HCEC 1CT (cell line): ENCODE measurements at regions not wholly inside any gene's neighbourhood (a gene's known extent, or its start where the extent isn't known, plus 50 kb on each side); places are given as distances from the start of the nearest gene placed in this dataset.

Experiments
- DNase-seq: peaks from one replicate; pipeline ENCODE4 v3.0.0-alpha.2; 2017

- DNase-seq = no peak
Measured at GRCh38 chr17:45688353-45688752, 95.8 kb upstream of the CRHR1 start.

GRCh38 chr17:45688820-45689219 is 95.3 kb upstream of the CRHR1 start:
- no peak for DNase-seq

- DNase-seq = no peak
Measured at GRCh38 chr17:45689451-45689850, 94.7 kb upstream of the CRHR1 start.

GRCh38 chr17:45690625-45691275 is 93.4 kb upstream of the CRHR1 start:
- DNase-seq = no peak

GRCh38 chr17:45692661-45693060 is 91.5 kb upstream of the CRHR1 start:
- no peak for DNase-seq

GRCh38 chr17:45693792-45694191 is 90.3 kb upstream of the CRHR1 start:
- DNase-seq = no peak

- no peak for DNase-seq
Measured at GRCh38 chr17:45696442-45696841, 87.7 kb upstream of the CRHR1 start.

GRCh38 chr17:45697076-45697475 is 87.0 kb upstream of the CRHR1 start:
- DNase-seq = no peak

- DNase-seq = no peak
Measured at GRCh38 chr17:45700171-45701090, 83.7 kb upstream of the CRHR1 start.

- no peak for DNase-seq
Measured at GRCh38 chr17:45702666-45703266, 81.4 kb upstream of the CRHR1 start.

GRCh38 chr17:45703348-45703747 is 80.8 kb upstream of the CRHR1 start:
- no peak for DNase-seq

GRCh38 chr17:45703806-45704205 is 80.3 kb upstream of the CRHR1 start:
- no peak for DNase-seq

GRCh38 chr17:45704251-45704650 is 79.9 kb upstream of the CRHR1 start:
- DNase-seq = no peak

- DNase-seq = peak; percentile 24
Measured at GRCh38 chr17:45705123-45706009, 78.8 kb upstream of the CRHR1 start.

- DNase-seq = no peak
Measured at GRCh38 chr17:45706033-45706432, 78.1 kb upstream of the CRHR1 start.

- DNase-seq = no peak
Measured at GRCh38 chr17:45708707-45709290, 75.3 kb upstream of the CRHR1 start.

- no peak for DNase-seq
Measured at GRCh38 chr17:45709728-45710288, 74.3 kb upstream of the CRHR1 start.

GRCh38 chr17:45715787-45716186 is 68.3 kb upstream of the CRHR1 start:
- DNase-seq = no peak

- no peak for DNase-seq
Measured at GRCh38 chr17:45718791-45719190, 65.3 kb upstream of the CRHR1 start.

GRCh38 chr17:45719335-45720071 is 64.6 kb upstream of the CRHR1 start:
- DNase-seq = peak; percentile 79

GRCh38 chr17:45720386-45720785 is 63.7 kb upstream of the CRHR1 start:
- no peak for DNase-seq
